Islet precursor cell (in vitro differentiated cells): ENCODE measurements at regions not wholly inside any gene's neighbourhood (a gene's known extent, or its start where the extent isn't known, plus 50 kb on each side); places are given as distances from the start of the nearest gene placed in this dataset.

Source experiments
- DNase-seq: peaks from one replicate; pipeline ENCODE4 v3.0.0-alpha.2; 2018

DNA sequence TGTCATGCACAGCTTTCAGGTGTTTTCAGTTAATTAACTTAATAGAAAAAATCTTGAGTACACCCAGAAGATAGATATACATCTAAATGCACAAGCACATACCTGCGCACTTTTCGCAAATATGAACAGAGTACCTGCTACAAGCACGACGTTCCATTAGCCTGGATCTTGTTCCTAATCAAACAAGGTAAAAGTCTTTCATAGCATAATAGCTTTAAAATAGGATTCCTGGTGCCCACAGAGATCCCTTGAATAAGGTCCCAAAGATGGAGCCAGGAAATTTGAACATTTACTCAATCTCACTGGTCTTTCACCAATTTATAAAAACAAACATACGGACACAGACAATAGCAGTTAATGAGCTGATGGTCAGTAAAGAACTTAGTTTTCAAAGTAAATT is 689.8 kb upstream of the CHORDC1 start:
- no peak for DNase-seq

DNA sequence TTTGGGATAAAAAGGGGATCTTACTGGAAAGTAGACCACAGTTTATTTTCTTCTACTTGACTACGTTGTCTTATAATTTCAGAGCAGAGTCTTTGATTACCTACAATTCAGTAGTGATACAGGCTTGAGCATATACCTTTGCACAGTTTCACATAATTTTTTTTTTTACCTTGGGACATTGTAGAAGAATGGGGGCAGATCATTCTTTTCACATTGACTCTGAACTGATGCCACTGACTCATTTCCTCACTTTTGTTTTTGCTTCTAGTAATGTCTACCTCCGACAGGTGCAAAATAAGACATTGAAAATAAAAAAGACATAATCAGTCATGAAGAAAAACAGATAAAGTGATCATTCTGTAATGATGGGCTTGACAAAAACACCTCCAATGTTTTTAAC is 688.3 kb upstream of the CHORDC1 start:
- no peak for DNase-seq

GRCh38 chr11:90908074-90908473 is 685.2 kb upstream of the CHORDC1 start:
- DNase-seq = no peak

- DNase-seq = no peak
These were observed 673.0 kb upstream of the CHORDC1 start for GRCh38 chr11:90895850-90896249.

DNA sequence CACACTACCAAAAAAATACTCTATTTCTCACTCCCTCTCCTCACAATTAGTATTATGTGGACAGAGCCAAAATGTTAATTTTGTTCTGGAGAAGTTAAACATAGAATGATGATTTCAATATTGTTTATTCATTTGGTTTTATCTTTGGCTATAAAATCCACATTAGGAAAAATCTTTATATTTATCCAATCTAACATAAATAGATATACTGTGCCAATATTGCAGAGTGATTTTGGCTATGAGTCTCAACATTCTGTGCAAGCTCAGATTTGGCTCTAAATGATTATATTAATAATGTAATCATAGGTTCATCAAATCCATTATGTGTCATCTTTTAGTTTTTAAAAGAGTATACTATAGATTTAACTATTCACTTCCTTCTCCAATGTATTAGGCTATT is 667.5 kb upstream of the CHORDC1 start:
- no peak for DNase-seq

DNA sequence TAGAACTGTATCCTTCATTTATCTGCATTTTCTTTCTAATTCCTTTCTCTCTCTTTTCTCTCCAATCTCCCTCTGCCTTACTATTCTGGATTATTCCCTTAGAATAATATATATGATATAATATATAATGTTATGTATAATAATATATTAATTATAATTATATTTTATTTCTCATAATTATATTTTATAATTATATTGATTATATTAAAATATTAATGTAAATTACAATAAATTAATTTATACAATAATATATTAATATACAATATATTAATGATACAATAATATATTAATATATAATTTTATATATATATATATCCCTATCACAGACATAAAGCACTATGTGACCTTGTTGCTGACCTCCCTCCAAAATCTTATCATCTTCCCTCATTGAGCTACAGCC is 661.3 kb upstream of the CHORDC1 start:
- no peak for DNase-seq

GRCh38 chr11:90874986-90875385 is 652.1 kb upstream of the CHORDC1 start:
- no peak for DNase-seq

GRCh38 chr11:90874281-90874680 is 651.4 kb upstream of the CHORDC1 start:
- DNase-seq = no peak

DNA sequence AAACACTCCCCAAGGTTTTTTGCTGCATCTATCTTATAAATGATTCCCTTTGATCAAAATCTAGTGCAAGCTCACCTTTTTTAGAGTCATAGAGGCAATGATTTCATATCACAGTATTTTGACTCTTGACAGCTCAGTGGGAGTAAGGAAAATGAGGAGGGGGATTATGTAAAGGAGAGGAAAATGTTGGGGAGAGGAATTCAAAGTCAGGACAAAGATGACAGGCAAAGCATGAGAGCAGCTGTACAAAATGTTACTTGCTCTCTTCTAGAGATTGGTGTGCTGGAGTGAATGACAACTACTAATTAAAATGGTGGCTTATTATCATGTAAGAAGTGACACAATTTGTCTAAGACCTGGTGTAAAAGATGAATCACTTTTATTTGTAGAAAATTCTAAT is 644.6 kb upstream of the CHORDC1 start:
- no peak for DNase-seq

DNA sequence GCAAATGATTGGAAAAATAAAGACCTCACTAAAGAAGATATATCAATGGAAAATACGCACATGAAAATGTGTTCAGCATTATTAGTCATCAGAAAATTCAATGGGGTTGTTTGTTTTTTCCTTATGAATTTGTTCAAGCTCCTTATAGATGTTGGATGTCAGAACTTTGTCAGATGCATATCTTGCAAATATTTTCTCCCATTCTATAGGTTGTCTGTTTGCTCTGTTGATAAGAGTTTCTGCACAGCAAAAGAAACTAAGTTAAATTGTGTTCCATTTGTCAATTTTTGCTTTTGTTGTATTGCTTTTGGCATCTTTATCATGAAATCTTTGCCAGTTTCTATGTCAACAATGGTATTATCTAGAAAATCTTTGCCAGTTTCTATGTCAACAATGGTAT is 633.9 kb upstream of the CHORDC1 start:
- no peak for DNase-seq

DNA sequence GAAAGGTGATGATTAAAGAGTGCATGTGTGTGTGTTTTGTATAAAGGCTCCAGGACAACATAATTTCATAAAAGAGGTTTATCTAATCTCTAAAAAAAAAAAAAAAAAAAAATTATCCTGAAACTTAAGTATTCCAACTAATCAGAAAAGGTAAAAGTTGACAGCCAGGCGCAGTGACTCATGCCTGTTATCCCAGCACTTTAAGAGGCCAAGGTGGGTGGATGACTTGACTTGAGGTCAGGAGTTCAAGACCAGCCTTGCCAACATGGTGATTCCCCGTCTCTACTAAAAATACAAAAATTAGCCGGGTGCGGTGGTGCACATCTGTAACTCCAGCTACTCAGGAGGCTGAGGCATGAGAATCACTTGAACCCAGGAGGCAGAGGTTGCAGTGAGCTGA is 632.7 kb upstream of the CHORDC1 start:
- no peak for DNase-seq

- DNase-seq = no peak
These were observed 628.3 kb upstream of the CHORDC1 start for GRCh38 chr11:90851196-90851595.

DNA sequence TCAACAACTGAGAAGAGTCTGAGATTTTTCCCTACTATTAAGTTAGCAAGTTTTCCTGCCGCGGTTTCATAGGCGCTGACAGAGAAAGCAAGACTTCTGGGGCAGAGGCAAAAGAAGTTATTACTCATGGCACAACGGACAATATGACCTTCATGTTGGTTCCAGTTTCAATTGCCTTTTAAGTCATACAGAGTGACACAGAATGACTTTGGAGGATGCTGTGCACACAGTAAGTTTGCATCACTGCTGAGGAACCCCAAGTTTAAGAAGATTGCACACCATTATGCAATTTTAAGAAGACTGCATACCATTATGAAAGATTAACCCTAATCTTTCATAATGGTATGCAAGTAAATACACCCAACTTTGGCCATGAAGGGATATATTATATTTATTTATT is 626.5 kb upstream of the CHORDC1 start:
- no peak for DNase-seq

DNA sequence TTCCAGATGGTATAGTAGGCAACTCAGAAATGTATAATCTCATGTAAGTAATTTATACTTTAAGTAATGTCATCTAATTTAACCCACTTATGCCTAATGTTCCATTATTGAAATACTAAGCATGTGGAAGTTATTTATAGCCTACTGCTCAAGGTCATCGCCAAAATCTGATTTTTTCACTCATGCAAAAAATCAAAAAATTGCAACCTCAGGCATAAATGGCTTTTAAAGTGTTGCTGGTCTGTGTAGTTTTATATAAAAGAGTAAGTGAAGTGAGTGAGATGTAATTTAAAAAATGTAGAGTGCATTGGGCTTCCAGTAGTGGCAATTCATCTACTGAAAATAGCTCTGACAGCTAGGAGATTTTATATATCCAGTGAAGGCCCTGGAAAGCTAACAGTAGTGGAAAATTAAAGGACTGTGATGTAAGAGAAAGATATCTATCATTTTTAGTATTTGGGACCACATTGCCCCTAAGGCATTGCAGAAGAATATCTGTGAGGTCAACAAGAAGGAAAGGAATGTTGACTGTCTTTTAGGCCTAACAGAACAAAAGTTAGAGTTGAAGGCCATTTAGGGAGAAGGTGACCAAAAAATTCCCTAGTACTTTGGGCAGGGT is 624.5 kb upstream of the CHORDC1 start:
- DNase-seq = no peak

DNA sequence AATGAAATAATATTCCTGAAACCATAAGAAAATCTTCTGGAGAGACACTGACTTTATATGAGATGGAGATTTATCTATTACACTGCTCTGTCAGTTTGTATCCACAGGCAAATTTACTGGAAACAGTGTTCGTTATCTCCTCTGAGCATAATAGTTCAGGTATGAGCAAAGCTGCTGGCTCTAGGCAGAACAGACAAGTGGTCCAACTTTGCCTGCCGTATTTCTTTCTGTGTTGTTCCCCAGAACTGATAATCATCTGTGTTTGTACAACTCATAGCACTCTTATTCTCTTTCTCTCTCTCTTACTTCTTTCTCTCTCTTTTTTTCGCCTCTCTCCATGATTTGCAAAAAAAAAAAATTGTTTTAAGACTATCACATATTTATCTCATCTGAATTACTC is 623.8 kb upstream of the CHORDC1 start:
- DNase-seq = no peak

GRCh38 chr11:90845799-90846198 is 623.0 kb upstream of the CHORDC1 start:
- no peak for DNase-seq

DNA sequence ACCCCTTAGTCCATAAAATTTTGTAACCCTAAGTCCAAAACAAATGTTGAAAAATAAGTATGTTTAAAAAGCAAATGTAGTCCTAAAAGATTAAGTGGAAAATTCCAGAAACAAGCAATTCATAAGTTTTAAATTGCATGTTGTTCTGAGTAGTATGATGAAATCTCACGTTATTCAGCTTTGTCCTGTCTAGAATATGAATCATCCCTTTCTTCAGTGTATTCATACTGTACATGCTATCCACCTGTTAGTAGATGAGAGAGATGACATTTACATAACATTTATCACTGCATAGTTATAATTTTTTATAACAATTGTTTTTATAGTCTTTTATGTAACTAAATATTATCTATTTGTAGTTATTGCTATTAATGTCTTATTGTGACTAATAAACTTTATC is 622.3 kb upstream of the CHORDC1 start:
- DNase-seq = no peak

DNA sequence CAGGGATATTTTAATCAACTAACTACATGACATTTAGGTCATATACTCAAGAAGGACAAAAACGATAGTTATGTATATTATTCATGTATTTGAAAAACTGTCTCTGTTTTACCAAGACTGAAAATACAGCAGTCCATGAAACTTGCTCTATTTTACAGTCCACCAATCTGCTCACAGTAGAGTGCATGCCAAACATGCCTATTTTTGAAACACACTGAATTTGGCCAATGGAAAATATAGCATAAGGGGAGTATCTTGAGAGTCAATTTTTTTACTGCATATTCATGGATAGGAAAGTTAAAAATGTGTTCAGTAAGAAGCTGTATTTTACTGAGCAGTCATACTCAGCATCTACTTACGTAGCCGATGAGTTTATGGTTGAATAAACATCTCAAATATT is 621.2 kb upstream of the CHORDC1 start:
- DNase-seq = no peak

- no peak for DNase-seq
These were observed 619.8 kb upstream of the CHORDC1 start for GRCh38 chr11:90842681-90843080.

DNA sequence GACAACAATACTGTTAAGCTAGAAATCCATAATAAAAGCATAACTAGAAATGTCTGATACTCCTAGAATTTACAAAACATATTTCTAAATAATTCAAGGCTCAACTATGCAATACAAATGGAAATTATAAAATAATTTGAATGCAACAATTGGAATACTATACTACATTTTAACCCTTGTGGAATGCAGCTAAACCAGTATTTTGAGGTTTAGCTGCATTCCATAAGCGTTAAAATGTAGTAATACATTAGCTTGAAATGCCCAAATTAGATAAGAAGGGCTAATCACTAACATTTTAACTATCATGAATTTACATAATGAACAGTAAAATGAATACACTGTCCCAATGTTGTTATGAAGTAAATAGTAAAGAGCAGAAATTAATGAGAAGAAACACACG is 617.2 kb upstream of the CHORDC1 start:
- no peak for DNase-seq

DNA sequence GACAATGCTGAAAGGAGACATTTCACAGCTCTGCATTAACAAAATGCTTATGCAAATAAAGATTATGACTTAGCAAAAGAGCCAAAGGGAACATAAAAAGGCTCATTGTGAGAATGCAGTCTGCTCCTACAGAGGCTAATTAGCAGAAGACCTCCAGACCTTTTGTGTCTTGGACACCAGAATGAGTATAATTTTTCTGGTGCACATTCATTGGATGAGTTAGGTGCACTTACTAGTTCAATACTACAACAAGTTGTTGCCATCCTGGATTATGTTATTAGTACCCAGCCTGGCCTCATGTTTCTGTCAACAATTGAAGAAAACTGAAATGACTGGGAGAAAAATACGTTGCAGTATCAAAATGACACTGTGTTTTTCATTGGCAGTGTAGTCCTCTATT is 613.2 kb upstream of the CHORDC1 start:
- DNase-seq = no peak

DNA sequence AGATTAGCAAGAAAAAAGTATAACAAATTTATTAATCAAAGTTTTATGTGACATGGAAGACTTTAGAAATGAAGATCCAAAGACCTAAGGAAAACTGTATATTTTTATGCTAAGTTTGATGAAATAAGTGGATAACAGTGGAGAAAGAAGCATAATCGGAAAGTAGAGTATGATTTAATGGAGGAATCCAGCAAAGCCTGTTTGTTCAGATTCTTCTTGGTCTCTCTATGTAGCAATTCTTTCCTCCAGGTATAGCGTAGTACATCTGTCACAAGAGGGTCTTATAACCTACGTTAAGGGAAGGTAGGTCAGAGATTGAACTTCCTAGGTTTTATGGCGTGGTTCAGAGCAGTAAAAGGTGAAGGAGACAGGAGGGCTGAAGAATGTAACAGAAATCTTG is 600.6 kb upstream of the CHORDC1 start:
- DNase-seq = no peak

DNA sequence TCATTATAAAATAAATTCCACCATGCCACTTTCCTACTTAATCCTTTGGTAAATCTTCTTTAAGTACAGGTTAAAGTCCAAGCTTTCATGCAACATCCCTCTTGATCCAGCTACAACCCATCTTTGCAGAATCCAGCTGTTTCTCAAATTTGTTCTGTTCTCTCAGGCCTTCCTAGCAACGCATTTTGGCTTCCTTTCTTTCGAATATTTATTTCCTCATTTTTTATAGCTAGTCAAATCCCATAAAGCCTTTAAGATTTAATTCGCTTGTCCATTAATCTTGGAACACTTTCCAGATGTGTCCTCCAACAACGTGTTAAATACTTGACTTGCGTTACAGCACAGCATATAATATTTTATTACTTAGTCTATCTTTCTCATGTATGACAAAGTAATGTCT is 600.1 kb upstream of the CHORDC1 start:
- no peak for DNase-seq

DNA sequence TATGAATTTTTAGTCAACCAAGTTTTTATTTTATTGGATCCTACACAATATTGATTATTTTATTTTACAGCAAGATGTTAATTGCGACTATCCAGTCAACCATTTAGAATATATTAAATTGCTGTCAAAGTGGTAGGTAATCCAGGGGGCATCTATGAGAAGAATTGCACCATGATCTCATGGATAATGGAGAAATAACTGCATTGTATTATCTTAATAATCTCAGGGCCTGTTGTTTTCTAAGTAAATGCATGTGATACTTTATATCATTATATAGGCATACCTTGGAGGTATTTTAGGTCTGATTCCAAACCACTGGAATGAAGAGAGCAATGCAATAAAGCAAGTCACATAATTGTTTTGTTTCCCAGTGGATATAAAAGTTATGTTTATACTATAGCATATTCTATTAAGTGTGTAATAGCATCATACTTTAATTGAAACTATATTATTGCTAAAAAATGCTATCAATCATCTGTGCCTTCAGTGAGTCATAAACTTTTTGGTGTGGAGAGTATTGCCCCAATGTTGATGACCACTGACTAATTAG is 595.4 kb upstream of the CHORDC1 start:
- no peak for DNase-seq

DNA sequence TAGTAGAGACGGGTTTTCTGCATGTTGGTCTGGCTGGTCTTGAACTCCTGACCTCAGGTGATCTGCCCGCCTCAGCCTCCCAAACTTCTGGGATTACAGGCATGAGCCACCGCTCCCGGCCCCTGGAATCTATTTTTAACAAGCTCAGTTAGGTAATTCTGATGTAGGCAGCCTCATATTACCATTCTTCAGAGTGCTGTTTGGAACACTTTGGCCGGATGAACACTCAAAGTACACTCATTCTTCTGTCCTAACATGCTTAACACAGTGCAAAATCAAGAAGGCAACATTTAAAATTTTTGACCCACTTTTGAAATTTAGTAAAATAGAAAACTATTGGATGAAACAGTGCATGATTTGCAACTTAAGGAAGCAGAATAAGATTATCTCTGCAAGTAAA is 586.7 kb upstream of the CHORDC1 start:
- DNase-seq = no peak

DNA sequence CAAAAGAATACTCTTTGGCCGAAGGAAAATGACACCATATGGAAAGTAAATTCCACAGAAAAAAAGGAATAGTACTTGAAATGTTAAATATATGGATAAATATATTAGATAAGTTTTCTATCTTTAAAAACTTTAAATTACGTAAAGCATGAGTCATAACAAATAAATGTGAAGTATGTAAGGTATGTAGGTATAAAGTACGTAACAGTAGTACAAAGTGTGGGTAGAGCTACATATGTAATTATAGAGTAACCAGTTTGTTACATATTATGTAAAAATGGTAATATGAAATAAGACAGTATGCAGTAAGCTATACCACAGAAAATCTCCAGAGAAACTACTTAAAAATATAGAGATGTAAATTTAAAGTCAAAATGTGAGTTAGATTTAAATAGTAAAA is 582.3 kb upstream of the CHORDC1 start:
- DNase-seq = no peak
